GM12874 (cell line): ENCODE measurements at regions not wholly inside any gene's neighbourhood (a gene's known extent, or its start where the extent isn't known, plus 50 kb on each side); places are given as distances from the start of the nearest gene placed in this dataset.

Source experiments
- CTCF ChIP-seq: IDR thresholded peaks from 2 replicates; pipeline ENCODE4 v1.5.1; 2011; ENCODE audit warnings: low read depth, mild to moderate bottlenecking, control low read depth, low read length, moderate library complexity; ENCODE audit not compliant: insufficient read depth

GRCh38 chr6:156423829-156424228 lies 353.3 kb upstream of the ARID1B start:
- TF ChIP-seq CTCF, result no peak

- no peak for TF ChIP-seq CTCF
Measured at GRCh38 chr6:156423075-156423474, 354.1 kb upstream of the ARID1B start.

- no peak for TF ChIP-seq CTCF
Measured at GRCh38 chr6:156421933-156422332, 355.2 kb upstream of the ARID1B start.

GRCh38 chr6:156420172-156420993 lies 356.8 kb upstream of the ARID1B start:
- no peak for TF ChIP-seq CTCF

GRCh38 chr6:156419594-156419993 lies 357.6 kb upstream of the ARID1B start:
- TF ChIP-seq CTCF, result no peak

GRCh38 chr6:156418253-156418652 lies 358.9 kb upstream of the ARID1B start:
- TF ChIP-seq CTCF, result no peak

- TF ChIP-seq CTCF, result no peak
Measured at GRCh38 chr6:156416391-156416790, 360.8 kb upstream of the ARID1B start.

GRCh38 chr6:156413154-156413553 lies 364.0 kb upstream of the ARID1B start:
- no peak for TF ChIP-seq CTCF
